Endometrium (tissue), 2 donors: ENCODE measurements at regions not wholly inside any gene's neighbourhood (a gene's known extent, or its start where the extent isn't known, plus 50 kb on each side); places are given as distances from the start of the nearest gene placed in this dataset.
"Not testable (repeated sequence)": the region's sequence is repeated elsewhere in the genome, so short reads cannot be mapped to it uniquely, and the experiment has no call there.

Source experiments
- FAIRE-seq: peaks from 2 replicates; lab custom pipeline; 2012; peaks lifted over from hg19 to GRCh38; lab: Jason Lieb, UNC
- donor health status: control.
- donor health status: control.

GRCh38 chr3:6438031-6438430, 422.9 kb upstream of the GRM7 start:
- FAIRE-seq: no peak

- FAIRE-seq: no peak
Observed at GRCh38 chr3:6439226-6439625, 421.7 kb upstream of the GRM7 start.

GRCh38 chr3:6439824-6440223, 421.1 kb upstream of the GRM7 start:
- FAIRE-seq: no peak

GRCh38 chr3:6444888-6445658, 415.8 kb upstream of the GRM7 start:
- FAIRE-seq: no peak

- no peak for FAIRE-seq
Observed at GRCh38 chr3:6447166-6447801, 413.6 kb upstream of the GRM7 start.

- no peak for FAIRE-seq
Observed at GRCh38 chr3:6448011-6448410, 412.9 kb upstream of the GRM7 start.

- no peak for FAIRE-seq
Observed at GRCh38 chr3:6449099-6449498, 411.8 kb upstream of the GRM7 start.

- no peak for FAIRE-seq
Observed at GRCh38 chr3:6452974-6453373, 407.9 kb upstream of the GRM7 start.

GRCh38 chr3:6455031-6455430, 405.9 kb upstream of the GRM7 start:
- FAIRE-seq: no peak

GRCh38 chr3:6467186-6467585, 393.7 kb upstream of the GRM7 start:
- no peak for FAIRE-seq

- FAIRE-seq: no peak
Observed at GRCh38 chr3:6468589-6468988, 392.3 kb upstream of the GRM7 start.

- no peak for FAIRE-seq
Observed at GRCh38 chr3:6471744-6472143, 389.2 kb upstream of the GRM7 start.

GRCh38 chr3:6490487-6491327, 370.2 kb upstream of the GRM7 start:
- not testable (repeated sequence) for FAIRE-seq

GRCh38 chr3:6491768-6492167, 369.1 kb upstream of the GRM7 start:
- no peak for FAIRE-seq

- no peak for FAIRE-seq
Observed at GRCh38 chr3:6492306-6492705, 368.6 kb upstream of the GRM7 start.

- not testable (repeated sequence) for FAIRE-seq
Observed at GRCh38 chr3:6498944-6499343, 362.0 kb upstream of the GRM7 start.

GRCh38 chr3:6504347-6504746, 356.6 kb upstream of the GRM7 start:
- FAIRE-seq: no peak

GRCh38 chr3:6504834-6505233, 356.1 kb upstream of the GRM7 start:
- FAIRE-seq: no peak

GRCh38 chr3:6508410-6508759, 352.5 kb upstream of the GRM7 start:
- FAIRE-seq: no peak

GRCh38 chr3:6509576-6509975, 351.3 kb upstream of the GRM7 start:
- FAIRE-seq: no peak

- no peak for FAIRE-seq
Observed at GRCh38 chr3:6510713-6511112, 350.2 kb upstream of the GRM7 start.

- no peak for FAIRE-seq
Observed at GRCh38 chr3:6512172-6512800, 348.6 kb upstream of the GRM7 start.

GRCh38 chr3:6516143-6516542, 344.8 kb upstream of the GRM7 start:
- no peak for FAIRE-seq
